NCI-H128 (cell line): ENCODE measurements at regions not wholly inside any gene's neighbourhood (a gene's known extent, or its start where the extent isn't known, plus 50 kb on each side); places are given as distances from the start of the nearest gene placed in this dataset.

Experiments used
- DNase-seq: peaks from one replicate; lab custom pipeline; 2025; ENCODE audit not compliant: unreplicated experiment; lab: John Stamatoyannopoulos, UW

GRCh38 chr16:79408355-79408754, 192.2 kb downstream of the MAF start:
- no peak for DNase-seq

GRCh38 chr16:79407461-79408135, 192.9 kb downstream of the MAF start:
- DNase-seq = no peak

- DNase-seq = no peak
These were observed 193.5 kb downstream of the MAF start for GRCh38 chr16:79407005-79407404.

- DNase-seq = no peak
These were observed 196.0 kb downstream of the MAF start for GRCh38 chr16:79404571-79404970.

DNA sequence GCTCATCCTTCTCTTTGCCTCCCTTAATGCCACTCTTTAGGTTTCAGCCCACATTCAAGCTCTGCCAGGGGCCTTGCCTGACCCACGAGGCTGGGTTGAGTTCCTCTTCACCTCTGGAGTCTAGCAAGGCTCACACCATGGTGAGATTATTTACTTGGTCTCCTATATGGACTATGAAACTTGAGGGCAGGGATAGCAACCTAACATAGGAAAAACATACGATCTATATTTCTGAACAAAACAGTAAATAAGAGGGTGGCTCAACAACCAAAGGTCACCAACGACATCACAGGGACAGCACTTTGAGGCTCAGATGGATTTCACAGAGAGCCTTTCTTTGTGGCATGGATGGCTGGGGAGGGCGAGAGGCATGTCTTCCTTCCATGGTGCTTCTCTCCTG, 197.0 kb downstream of the MAF start:
- no peak for DNase-seq

DNA sequence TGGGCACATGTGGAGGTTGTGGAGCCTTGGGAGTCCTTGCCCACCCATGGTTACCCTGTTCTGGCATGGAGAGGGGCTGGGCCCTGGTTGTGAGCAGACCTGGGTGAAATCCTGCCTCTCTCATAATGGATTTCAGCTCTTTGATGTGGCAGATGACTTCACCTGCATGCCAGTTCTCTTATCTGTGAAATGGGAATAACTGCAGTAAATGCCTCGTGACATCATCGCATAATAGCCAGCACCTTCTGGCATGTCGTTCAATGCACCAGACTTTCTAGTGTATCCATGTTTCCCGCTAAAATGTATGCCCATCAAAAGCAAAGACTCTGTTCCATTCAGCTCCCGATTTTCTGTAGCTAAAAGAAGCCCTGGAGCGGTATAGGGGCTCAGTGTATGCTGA, 197.6 kb downstream of the MAF start:
- no peak for DNase-seq

GRCh38 chr16:79402356-79402755, 198.2 kb downstream of the MAF start:
- no peak for DNase-seq

DNA sequence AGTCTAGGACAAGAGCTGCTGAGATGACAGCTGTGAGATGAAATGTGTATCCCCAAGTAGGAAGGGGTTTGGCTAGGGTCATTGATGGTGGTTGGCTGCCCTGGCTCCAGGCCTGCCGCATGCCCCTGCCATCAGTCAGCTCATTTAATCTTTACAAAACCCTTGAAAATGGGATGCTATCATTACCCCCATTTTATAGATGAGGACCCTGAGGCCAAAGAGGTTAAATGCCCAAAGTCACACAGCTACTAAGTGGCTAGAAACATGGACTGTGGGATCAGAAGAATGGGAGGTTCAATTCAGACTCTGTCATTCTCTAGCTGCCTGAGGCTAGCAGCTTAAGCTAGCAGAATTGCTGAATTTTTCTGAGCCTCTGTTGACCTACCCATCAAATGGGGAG, 198.8 kb downstream of the MAF start:
- no peak for DNase-seq

DNA sequence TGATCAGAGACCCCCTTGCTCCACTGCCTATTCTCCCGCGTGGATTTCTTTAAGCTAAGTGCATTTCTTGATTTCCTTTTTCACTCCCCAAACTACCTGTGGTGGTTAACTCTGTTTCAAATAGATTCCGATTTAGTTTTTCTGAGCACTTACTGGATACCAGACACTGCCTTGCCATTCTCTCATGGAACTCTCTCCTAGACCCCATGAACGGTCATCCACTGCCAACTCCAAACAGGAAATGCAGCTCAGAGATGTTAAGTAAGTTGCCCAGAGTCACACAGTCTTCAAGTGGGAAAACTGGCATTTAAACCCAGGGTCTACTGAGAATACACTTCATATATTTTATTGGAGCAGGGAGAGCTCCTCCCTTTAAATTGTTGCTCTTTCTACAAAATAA, 199.4 kb downstream of the MAF start:
- no peak for DNase-seq

DNA sequence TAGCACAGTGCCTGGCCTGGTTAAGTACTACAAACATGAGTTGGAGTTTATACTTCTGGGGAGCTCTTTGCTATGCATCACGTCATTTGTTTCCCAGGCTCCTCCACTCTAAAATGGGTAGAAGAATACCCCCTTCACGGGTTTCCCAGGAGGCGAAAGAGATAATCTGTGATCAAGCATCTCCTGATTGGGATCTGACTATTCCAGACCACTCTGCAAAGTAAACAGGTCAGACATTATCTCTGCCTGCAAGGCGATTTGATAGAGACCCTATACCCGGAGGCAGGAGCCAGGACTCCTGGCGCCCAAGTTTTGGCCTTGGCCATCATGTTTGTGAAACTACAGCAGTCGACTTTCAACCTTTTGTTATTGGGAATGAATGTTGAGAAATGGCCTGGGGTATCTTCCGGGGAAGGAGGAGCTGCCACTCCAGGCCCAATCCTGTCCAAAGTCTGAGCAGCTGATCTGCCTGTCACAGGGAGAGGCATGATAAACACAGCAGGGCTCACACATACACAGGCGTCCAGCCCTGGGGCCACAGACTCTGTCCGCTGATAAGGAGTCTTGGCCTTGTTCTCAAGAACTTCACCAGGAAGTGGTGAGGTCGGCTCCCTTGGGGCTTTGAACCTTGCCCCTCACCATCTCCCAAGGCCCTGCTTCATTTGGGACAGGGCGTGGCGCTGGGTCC, 199.9 kb downstream of the MAF start:
- no peak for DNase-seq

DNA sequence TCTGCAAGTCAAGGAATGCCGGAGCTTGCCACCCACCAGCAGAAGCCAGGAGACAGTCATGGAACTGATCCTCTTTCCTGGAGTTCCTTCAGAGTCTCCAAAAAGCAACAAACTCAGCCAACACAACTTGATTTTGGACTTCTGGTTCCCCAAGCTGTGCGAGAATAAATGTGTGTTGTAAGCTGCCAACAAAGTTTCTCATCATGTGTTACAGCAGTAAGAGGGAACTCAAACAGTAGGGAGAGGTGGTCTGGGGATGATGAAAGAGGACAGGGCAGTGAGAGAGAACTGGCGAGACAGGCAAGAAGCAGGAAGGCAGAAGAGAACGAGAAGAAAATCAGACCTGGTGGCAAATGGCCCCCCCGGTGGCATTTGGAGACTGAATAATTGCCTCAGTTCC, 204.9 kb downstream of the MAF start:
- DNase-seq = no peak

GRCh38 chr16:79394206-79394605, 206.3 kb downstream of the MAF start:
- no peak for DNase-seq

- DNase-seq = no peak
These were observed 207.0 kb downstream of the MAF start for GRCh38 chr16:79393564-79393963.

DNA sequence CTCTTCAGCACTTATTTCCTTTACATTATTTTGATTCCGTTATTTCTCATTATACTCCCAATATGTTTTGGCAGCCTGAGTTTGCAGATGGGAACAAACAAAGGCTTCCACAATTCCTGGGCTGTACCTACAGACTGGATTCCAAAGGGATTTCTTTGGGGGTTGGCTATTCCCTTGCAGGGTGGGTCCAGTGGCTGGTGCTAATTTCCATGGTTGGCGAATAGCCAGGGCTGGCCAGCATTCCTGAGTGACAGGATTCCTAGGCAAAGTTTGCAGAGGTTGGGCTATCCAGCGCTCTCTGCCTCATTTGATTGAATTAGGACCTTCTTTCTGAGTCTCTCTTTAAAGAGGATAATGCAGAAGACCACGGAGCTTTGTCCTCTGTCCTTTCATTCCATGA, 207.4 kb downstream of the MAF start:
- DNase-seq = no peak

DNA sequence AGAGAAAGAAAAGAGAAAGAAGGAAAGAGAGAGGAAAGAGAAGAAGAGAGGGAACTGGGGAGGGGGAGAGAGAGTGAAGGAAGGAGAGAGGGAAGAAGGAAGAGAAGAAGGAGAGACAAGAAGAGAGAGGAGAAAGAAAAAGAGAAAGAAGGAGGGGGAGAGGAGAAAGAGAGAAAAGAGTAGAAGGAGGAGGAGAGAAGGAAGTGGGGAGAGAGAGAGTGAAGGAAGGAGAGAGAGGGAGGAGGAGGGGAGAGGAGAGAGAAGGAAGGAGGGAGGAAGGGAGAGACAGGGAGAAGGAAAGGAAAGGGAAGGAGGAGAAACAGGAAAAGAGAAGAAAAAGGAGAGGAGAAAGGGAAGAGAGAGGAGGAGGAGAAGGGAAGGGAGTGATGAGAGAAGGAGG, 208.5 kb downstream of the MAF start:
- DNase-seq = no peak

- DNase-seq = no peak
These were observed 209.1 kb downstream of the MAF start for GRCh38 chr16:79391395-79391794.

DNA sequence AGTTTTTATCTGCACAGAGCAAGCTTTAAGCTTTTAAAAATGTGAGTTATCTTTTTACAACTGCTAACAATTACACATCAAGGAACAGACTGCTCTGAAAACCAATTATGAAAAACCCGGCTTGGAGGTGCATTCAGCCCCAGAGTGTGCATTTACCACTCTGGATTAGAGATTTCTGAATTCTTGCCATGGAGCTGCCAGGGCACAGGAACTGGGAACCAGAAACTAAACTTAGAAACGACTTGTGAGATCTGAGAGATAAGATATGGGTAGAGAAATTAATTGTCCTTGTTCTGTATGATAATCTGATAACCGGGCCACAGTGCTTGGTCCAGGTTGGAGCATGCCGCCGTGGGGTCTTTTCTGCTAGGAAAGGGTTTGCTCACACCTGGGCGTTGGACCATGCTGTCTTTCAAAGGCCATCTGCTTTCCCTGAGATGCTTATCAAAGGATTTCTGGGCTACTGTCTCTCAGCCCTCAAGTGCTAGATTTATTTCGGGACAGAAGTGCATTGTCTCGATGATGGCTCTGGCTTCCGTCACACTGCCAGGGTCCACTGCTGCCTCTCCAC, 210.0 kb downstream of the MAF start:
- DNase-seq = no peak

GRCh38 chr16:79388396-79388795, 212.1 kb downstream of the MAF start:
- DNase-seq = no peak

GRCh38 chr16:79386299-79386698, 214.2 kb downstream of the MAF start:
- no peak for DNase-seq

DNA sequence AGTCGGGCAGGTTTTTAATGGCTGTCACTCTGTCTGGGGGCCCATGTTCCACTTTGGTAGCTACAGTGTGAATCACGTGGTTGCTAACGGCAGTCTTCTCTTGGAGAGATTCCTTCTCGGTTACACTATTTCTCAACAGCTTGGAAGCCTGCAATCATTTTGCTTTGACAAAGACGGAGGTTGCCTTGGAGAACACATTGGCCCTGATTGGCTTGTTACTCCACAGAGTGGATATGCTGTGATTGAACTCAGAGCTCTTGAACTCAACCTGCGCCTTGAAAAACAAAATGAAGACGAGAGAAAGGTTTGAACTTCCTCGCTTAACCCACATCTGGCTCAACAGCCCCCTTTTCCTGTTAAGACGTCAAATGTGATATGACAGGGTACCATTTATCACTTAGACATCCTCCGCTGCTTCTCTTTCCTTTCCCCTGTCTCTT, 218.9 kb downstream of the MAF start:
- no peak for DNase-seq

- DNase-seq = no peak
These were observed 219.4 kb downstream of the MAF start for GRCh38 chr16:79380995-79381602.

GRCh38 chr16:79379095-79379494, 221.4 kb downstream of the MAF start:
- no peak for DNase-seq
